ENCODE measurements at regions not wholly inside any gene's neighbourhood (a gene's known extent, or its start where the extent isn't known, plus 50 kb on each side); places are given as distances from the start of the nearest gene placed in this dataset.

- Histone ChIP-seq H3K27me3 (replicated peaks; ENCODE audit: control insufficient read depth, insufficient read depth, low read length) (no peaks in the 10 kb centered on the region), H3K36me3 (ENCODE audit: control insufficient read depth, insufficient read depth, low read length) (peaks cover 1% of the 10 kb centered on the region), H3K4me3 (replicated peaks; ENCODE audit: low read depth, low read length) (no peak overlapping the region)
- TF ChIP-seq CTCF (IDR thresholded peaks at IDR 0.05; ENCODE audit: insufficient read depth, low read length, poor library complexity, severe bottlenecking) = no peak
- no peak for DNase-seq (ENCODE audit: extremely low read depth, insufficient read length)
Observed at GRCh38 chr22:49616356-49617231, 211.1 kb downstream of the BRD1 start.

- no peak for TF ChIP-seq CTCF (IDR thresholded peaks at IDR 0.05; ENCODE audit: insufficient read depth, low read length, poor library complexity, severe bottlenecking)
- Histone ChIP-seq H3K4me3 (replicated peaks; ENCODE audit: low read depth, low read length) (no peak overlapping the region), H3K36me3 (ENCODE audit: control insufficient read depth, insufficient read depth, low read length) (no peaks in the 10 kb centered on the region; the same call in none of the 2 replicates), H3K27me3 (replicated peaks; ENCODE audit: control insufficient read depth, insufficient read depth, low read length) (no peaks in the 10 kb centered on the region)
- no peak for DNase-seq (ENCODE audit: extremely low read depth, insufficient read length)
Observed at GRCh38 chr22:49614966-49615965, 212.4 kb downstream of the BRD1 start.

GRCh38 chr22:49613511-49614270, 214.0 kb downstream of the BRD1 start:
- Histone ChIP-seq H3K4me3 (replicated peaks; ENCODE audit: low read depth, low read length) (no peak overlapping the region), H3K36me3 (ENCODE audit: control insufficient read depth, insufficient read depth, low read length) (peaks cover 4% of the 10 kb centered on the region), H3K27me3 (replicated peaks; ENCODE audit: control insufficient read depth, insufficient read depth, low read length) (no peaks in the 10 kb centered on the region)
- no peak for TF ChIP-seq CTCF (IDR thresholded peaks at IDR 0.05; ENCODE audit: insufficient read depth, low read length, poor library complexity, severe bottlenecking)
- no peak for DNase-seq (ENCODE audit: extremely low read depth, insufficient read length)

- DNase-seq (ENCODE audit: extremely low read depth, insufficient read length) = no peak
- Histone ChIP-seq H3K4me3 (replicated peaks; ENCODE audit: low read depth, low read length) (no peak overlapping the region), H3K36me3 (ENCODE audit: control insufficient read depth, insufficient read depth, low read length) (peaks cover 4% of the 10 kb centered on the region), H3K27me3 (replicated peaks; ENCODE audit: control insufficient read depth, insufficient read depth, low read length) (no peaks in the 10 kb centered on the region)
- no peak for TF ChIP-seq CTCF (IDR thresholded peaks at IDR 0.05; ENCODE audit: insufficient read depth, low read length, poor library complexity, severe bottlenecking)
Observed at GRCh38 chr22:49613108-49613507, 214.6 kb downstream of the BRD1 start.

GRCh38 chr22:49609207-49609876, 218.3 kb downstream of the BRD1 start:
- H3K27me3 ChIP-seq (replicated peaks; ENCODE audit: control insufficient read depth, insufficient read depth, low read length) = no peaks in the 10 kb centered on the region
- no peak overlapping the region for H3K4me3 ChIP-seq (replicated peaks; ENCODE audit: low read depth, low read length)
- TF ChIP-seq CTCF (IDR thresholded peaks at IDR 0.05; ENCODE audit: insufficient read depth, low read length, poor library complexity, severe bottlenecking) = no peak
- peaks cover 4% of the 10 kb centered on the region; the same call in 1 of the 2 replicates for H3K36me3 ChIP-seq (ENCODE audit: control insufficient read depth, insufficient read depth, low read length)
- no peak for DNase-seq (ENCODE audit: extremely low read depth, insufficient read length)
